Stimulated activated effector memory CD8-positive, alpha-beta T cell treated with anti-CD3 and anti-CD28 coated beads, Interleukin-12 subunit alpha, Interleukin-12 subunit beta, amount 100 ng/mL, for 72 hours (primary cell): ENCODE measurements at regions not wholly inside any gene's neighbourhood (a gene's known extent, or its start where the extent isn't known, plus 50 kb on each side); places are given as distances from the start of the nearest gene placed in this dataset.
A peak's percentile ranks its signal among the peaks of the same experiment; 100 is the strongest.

Source experiments
- ATAC-seq: fragments of 150-1000 bp; cut with Tn5 transposase; 2 replicates; pipeline ENCODE4 v1.10.0; 2021
- DNase-seq, 2 donors: peaks; one replicate each; pipeline ENCODE4 v3.0.0; 2021 to 2022; ENCODE audit warnings: low spot score in 2 of 2
- H3K27ac Mint-ChIP-seq: one replicate; pipeline ENCODE4 v1.8.0; 2022; ENCODE audit warnings: mild to moderate bottlenecking, mixed read lengths
- H3K36me3 Mint-ChIP-seq: one replicate; pipeline ENCODE4 v1.8.0; 2022; ENCODE audit warnings: mild to moderate bottlenecking, mixed read lengths
- H3K4me1 Mint-ChIP-seq: one replicate; pipeline ENCODE4 v1.8.0; 2022; ENCODE audit warnings: mixed read lengths
- H3K4me3 Mint-ChIP-seq: one replicate; pipeline ENCODE4 v1.8.0; 2022; ENCODE audit warnings: mild to moderate bottlenecking, mixed read lengths
- H3K9me3 Mint-ChIP-seq: one replicate; pipeline ENCODE4 v1.8.0; 2022; ENCODE audit warnings: mixed read lengths

- Mint-ChIP-seq H3K27ac (no peak overlapping the region), H3K4me3 (no peak overlapping the region)
Measured at GRCh38 chr14:62216121-62216520, 453.9 kb downstream of the SNAPC1 start.

GRCh38 chr14:62234849-62235248 is 472.6 kb downstream of the SNAPC1 start:
- no peaks in the 10 kb centered on the region for H3K4me1 Mint-ChIP-seq
- no peak overlapping the region for H3K27ac Mint-ChIP-seq
- H3K9me3 Mint-ChIP-seq: peaks cover 11% of the 10 kb centered on the region
- no peaks in the 10 kb centered on the region for H3K36me3 Mint-ChIP-seq
- ATAC-seq (no peak), DNase-seq (no peak)
- no peak overlapping the region for H3K4me3 Mint-ChIP-seq

More at GRCh38 chr14:62216121-62216520, 453.9 kb downstream of the SNAPC1 start:
- DNase-seq (no peak), ATAC-seq (no peak)
- no peaks in the 10 kb centered on the region for H3K9me3 Mint-ChIP-seq
- no peaks in the 10 kb centered on the region for H3K36me3 Mint-ChIP-seq
- no peaks in the 10 kb centered on the region for H3K4me1 Mint-ChIP-seq

GRCh38 chr14:62244221-62244620 is 482.0 kb downstream of the SNAPC1 start:
- ATAC-seq: no peak
- no peak overlapping the region for H3K27ac Mint-ChIP-seq
- no peaks in the 10 kb centered on the region for H3K36me3 Mint-ChIP-seq
- H3K4me1 Mint-ChIP-seq: no peaks in the 10 kb centered on the region
- H3K9me3 Mint-ChIP-seq: peaks cover 10% of the 10 kb centered on the region
- H3K4me3 Mint-ChIP-seq: no peak overlapping the region
- no peak for DNase-seq

GRCh38 chr14:62247266-62247665 is 485.0 kb downstream of the SNAPC1 start:
- Mint-ChIP-seq H3K27ac (no peak overlapping the region), H3K4me3 (no peak overlapping the region), H3K9me3 (peaks cover 8% of the 10 kb centered on the region), H3K4me1 (no peaks in the 10 kb centered on the region), H3K36me3 (no peaks in the 10 kb centered on the region)
- DNase-seq: no peak
- ATAC-seq: no peak

GRCh38 chr14:62251237-62251636 is 489.0 kb downstream of the SNAPC1 start:
- Mint-ChIP-seq H3K4me1 (no peaks in the 10 kb centered on the region), H3K27ac (no peak overlapping the region), H3K36me3 (no peaks in the 10 kb centered on the region), H3K4me3 (no peak overlapping the region), H3K9me3 (no peaks in the 10 kb centered on the region)
- no peak for DNase-seq
- ATAC-seq: peak; percentile 22

GRCh38 chr14:62253171-62253570 is 491.0 kb downstream of the SNAPC1 start:
- Mint-ChIP-seq H3K9me3 (peaks cover 2% of the 10 kb centered on the region), H3K4me1 (no peaks in the 10 kb centered on the region), H3K4me3 (no peak overlapping the region), H3K36me3 (no peaks in the 10 kb centered on the region), H3K27ac (no peak overlapping the region)
- ATAC-seq (no peak), DNase-seq (no peak)

- peaks cover 2% of the 10 kb centered on the region for H3K9me3 Mint-ChIP-seq
- no peak overlapping the region for H3K27ac Mint-ChIP-seq
- H3K4me3 Mint-ChIP-seq: no peak overlapping the region
- DNase-seq (no peak), ATAC-seq (no peak)
- H3K36me3 Mint-ChIP-seq: no peaks in the 10 kb centered on the region
- no peaks in the 10 kb centered on the region for H3K4me1 Mint-ChIP-seq
Measured at GRCh38 chr14:62253911-62254310, 491.7 kb downstream of the SNAPC1 start.

GRCh38 chr14:62269204-62269603 is 507.0 kb downstream of the SNAPC1 start:
- Mint-ChIP-seq H3K36me3 (no peaks in the 10 kb centered on the region), H3K4me3 (no peak overlapping the region), H3K9me3 (no peaks in the 10 kb centered on the region), H3K27ac (no peak overlapping the region), H3K4me1 (no peaks in the 10 kb centered on the region)
- peak; percentile 76 for ATAC-seq
- no peak for DNase-seq

- Mint-ChIP-seq H3K4me3 (no peak overlapping the region), H3K4me1 (no peaks in the 10 kb centered on the region), H3K27ac (no peak overlapping the region), H3K9me3 (no peaks in the 10 kb centered on the region), H3K36me3 (no peaks in the 10 kb centered on the region)
- ATAC-seq (no peak), DNase-seq (no peak)
Measured at GRCh38 chr14:62270236-62270635, 508.0 kb downstream of the SNAPC1 start.

- H3K27ac Mint-ChIP-seq: no peak overlapping the region
- no peaks in the 10 kb centered on the region for H3K36me3 Mint-ChIP-seq
- ATAC-seq: no peak
- no peaks in the 10 kb centered on the region for H3K4me1 Mint-ChIP-seq
- H3K4me3 Mint-ChIP-seq: no peak overlapping the region
- DNase-seq: no peak
- peaks cover 6% of the 10 kb centered on the region for H3K9me3 Mint-ChIP-seq
Measured at GRCh38 chr14:62280366-62280765, 518.1 kb downstream of the SNAPC1 start.

- peaks cover 8% of the 10 kb centered on the region for H3K9me3 Mint-ChIP-seq
- ATAC-seq: no peak
- no peaks in the 10 kb centered on the region for H3K36me3 Mint-ChIP-seq
- no peak for DNase-seq
- H3K4me3 Mint-ChIP-seq: no peak overlapping the region
- no peak overlapping the region for H3K27ac Mint-ChIP-seq
- no peaks in the 10 kb centered on the region for H3K4me1 Mint-ChIP-seq
Measured at GRCh38 chr14:62283837-62284236, 521.6 kb downstream of the SNAPC1 start.

- Mint-ChIP-seq H3K9me3 (peaks cover 6% of the 10 kb centered on the region), H3K36me3 (no peaks in the 10 kb centered on the region), H3K27ac (no peak overlapping the region), H3K4me3 (no peak overlapping the region), H3K4me1 (no peaks in the 10 kb centered on the region)
- DNase-seq: no peak
- ATAC-seq: peak; percentile 34
Measured at GRCh38 chr14:62289471-62289870, 527.3 kb downstream of the SNAPC1 start.

- no peak overlapping the region for H3K27ac Mint-ChIP-seq
- no peaks in the 10 kb centered on the region for H3K4me1 Mint-ChIP-seq
Measured at GRCh38 chr14:62301080-62301479, 538.9 kb downstream of the SNAPC1 start.

GRCh38 chr14:62301911-62302310 is 539.7 kb downstream of the SNAPC1 start:
- ATAC-seq (no peak), DNase-seq (no peak)
- no peaks in the 10 kb centered on the region for H3K36me3 Mint-ChIP-seq
- H3K27ac Mint-ChIP-seq: no peak overlapping the region
- peaks cover 4% of the 10 kb centered on the region for H3K9me3 Mint-ChIP-seq
- H3K4me3 Mint-ChIP-seq: no peak overlapping the region
- H3K4me1 Mint-ChIP-seq: no peaks in the 10 kb centered on the region

More at GRCh38 chr14:62301080-62301479, 538.9 kb downstream of the SNAPC1 start:
- no peak for DNase-seq
- ATAC-seq: no peak
- Mint-ChIP-seq H3K9me3 (peaks cover 4% of the 10 kb centered on the region), H3K36me3 (no peaks in the 10 kb centered on the region), H3K4me3 (no peak overlapping the region)

- no peaks in the 10 kb centered on the region for H3K36me3 Mint-ChIP-seq
- H3K9me3 Mint-ChIP-seq: peaks cover 4% of the 10 kb centered on the region
- no peak overlapping the region for H3K4me3 Mint-ChIP-seq
- no peak for ATAC-seq
- DNase-seq: no peak
- H3K4me1 Mint-ChIP-seq: no peaks in the 10 kb centered on the region
- no peak overlapping the region for H3K27ac Mint-ChIP-seq
Measured at GRCh38 chr14:62303437-62303836, 541.2 kb downstream of the SNAPC1 start.

GRCh38 chr14:62304257-62304656 is 542.0 kb downstream of the SNAPC1 start:
- no peaks in the 10 kb centered on the region for H3K4me1 Mint-ChIP-seq
- peaks cover 4% of the 10 kb centered on the region for H3K9me3 Mint-ChIP-seq
- ATAC-seq (no peak), DNase-seq (no peak)
- no peaks in the 10 kb centered on the region for H3K36me3 Mint-ChIP-seq
- no peak overlapping the region for H3K27ac Mint-ChIP-seq
- H3K4me3 Mint-ChIP-seq: no peak overlapping the region

GRCh38 chr14:62307844-62308243 is 545.6 kb downstream of the SNAPC1 start:
- Mint-ChIP-seq H3K36me3 (no peaks in the 10 kb centered on the region), H3K27ac (no peak overlapping the region), H3K9me3 (peaks cover under 1% of the 10 kb centered on the region), H3K4me3 (no peak overlapping the region), H3K4me1 (no peaks in the 10 kb centered on the region)
- DNase-seq: no peak
- ATAC-seq: no peak
